DND-41 (cell line): ENCODE measurements at regions not wholly inside any gene's neighbourhood (a gene's known extent, or its start where the extent isn't known, plus 50 kb on each side); places are given as distances from the start of the nearest gene placed in this dataset.

ENCODE experiments used
- ATAC-seq: fragments of 200-7000 bp; cut with Tn5 transposase; 3 replicates; pipeline ENCODE4 v1.9.1; 2021; ENCODE audit warnings: low read depth; ENCODE audit not compliant: insufficient read depth
- DNase-seq: peaks from one replicate; pipeline ENCODE4 v3.0.0-alpha.2; 2020
- H2AFZ ChIP-seq: 2 replicates; pipeline ENCODE4 v1.6.0; 2012; ENCODE audit warnings: low read depth, low read length
- H3K27ac ChIP-seq: 2 replicates; pipeline ENCODE4 v1.5.1; 2012; ENCODE audit warnings: low read length, inconsistent platforms
- H3K27me3 ChIP-seq: fragments of 200-600 bp; sonication (generic); 2 replicates; pipeline ENCODE4 v1.6.0; 2012; ENCODE audit warnings: low read length, mild to moderate bottlenecking, inconsistent platforms; ENCODE audit not compliant: insufficient read depth, poor library complexity
- H3K36me3 ChIP-seq: 2 replicates; pipeline ENCODE4 v1.5.1; 2012; ENCODE audit warnings: low read length, inconsistent platforms; ENCODE audit not compliant: insufficient read depth
- H3K4me1 ChIP-seq: 2 replicates; pipeline ENCODE4 v1.5.1; 2012; ENCODE audit warnings: mild to moderate bottlenecking, low read length; ENCODE audit not compliant: insufficient read depth
- H3K4me2 ChIP-seq: 2 replicates; pipeline ENCODE4 v1.6.0; 2012; ENCODE audit warnings: mild to moderate bottlenecking, moderate library complexity, low read length, inconsistent platforms; ENCODE audit not compliant: insufficient read depth
- H3K4me3 ChIP-seq, 2 experiments: fragments of 200-600 bp in 1 of 2; shearing (Covaris generic) in 1 of 2; 2 replicates each; pipeline ENCODE4 v1.5.1; 2012 to 2016; ENCODE audit warnings: inconsistent platforms in 2 of 2, low read length in 2 of 2, mild to moderate bottlenecking in 2 of 2, low read depth in 1 of 2, moderate library complexity in 1 of 2
- H3K79me2 ChIP-seq: 2 replicates; pipeline ENCODE4 v1.6.0; 2012; ENCODE audit warnings: low read length, inconsistent platforms; ENCODE audit not compliant: insufficient read depth
- H3K9ac ChIP-seq: 2 replicates; pipeline ENCODE4 v1.6.0; 2012; ENCODE audit warnings: low read depth, mild to moderate bottlenecking, inconsistent platforms, low read length, moderate library complexity
- H3K9me3 ChIP-seq: 2 replicates; pipeline ENCODE4 v1.5.1; 2012; ENCODE audit warnings: low read length, moderate library complexity, mild to moderate bottlenecking, inconsistent platforms; ENCODE audit not compliant: insufficient read depth, severe bottlenecking
- H4K20me1 ChIP-seq: 2 replicates; pipeline ENCODE4 v1.6.0; 2012; ENCODE audit warnings: low read length; ENCODE audit not compliant: insufficient read depth
- EZH2 ChIP-seq: IDR thresholded peaks from 3 replicates; pipeline ENCODE4 v1.6.1; 2012; ENCODE audit warnings: borderline replicate concordance, low read depth, mild to moderate bottlenecking, moderate library complexity, low read length, inconsistent platforms; ENCODE audit not compliant: severe bottlenecking
- TF ChIP-seq, protein P1 (sequence below): IDR thresholded peaks from 2 replicates; pipeline ENCODE4 v1.5.1; 2012; ENCODE audit warnings: borderline replicate concordance, low read length, moderate library complexity, mild to moderate bottlenecking; ENCODE audit not compliant: poor library complexity, severe bottlenecking; ENCODE audit errors: extremely low read depth

DNA sequence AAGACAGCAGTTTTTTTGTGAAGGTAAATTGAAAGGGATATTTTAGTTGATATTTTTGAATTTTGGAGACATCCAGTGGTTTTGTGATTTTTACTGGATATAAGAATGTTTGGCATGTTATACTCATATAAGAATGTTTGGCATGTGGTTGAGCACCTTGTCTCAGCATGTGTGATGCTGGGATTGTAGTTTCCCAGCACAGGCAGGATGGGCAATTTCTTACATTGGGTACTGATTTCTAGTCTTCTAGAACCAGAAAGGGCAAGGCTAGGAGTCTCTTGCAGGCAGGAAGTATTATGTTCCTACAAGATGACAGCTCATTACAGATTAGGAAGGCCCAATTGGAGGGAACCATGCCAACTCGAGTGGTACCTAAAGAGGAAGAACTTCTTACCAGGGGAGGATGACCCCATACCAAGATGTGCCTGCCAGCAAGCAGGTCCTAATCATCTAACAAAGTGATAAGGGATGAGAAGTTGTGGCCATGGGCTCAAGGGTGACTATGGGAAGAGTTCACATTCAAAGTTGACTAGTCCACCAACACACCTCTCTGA, 377.8 kb downstream of the UTRN start:
- Histone ChIP-seq H3K9ac (no peak overlapping the region), H3K4me3 (no peak overlapping the region), H3K4me2 (no peak overlapping the region), H3K4me1 (peaks cover 38% of the 10 kb centered on the region), H3K27ac (no peak overlapping the region), H3K9me3 (no peaks in the 10 kb centered on the region), H4K20me1 (peaks cover 8% of the 10 kb centered on the region; the same call in 1 of the 2 replicates), H3K36me3 (peaks cover 16% of the 10 kb centered on the region; the same call in 1 of the 2 replicates), H2AFZ (no peak overlapping the region), H3K27me3 (no peaks in the 10 kb centered on the region), H3K79me2 (peaks cover 85% of the 10 kb centered on the region)
- no peak for DNase-seq
- TF ChIP-seq, protein P1, sequence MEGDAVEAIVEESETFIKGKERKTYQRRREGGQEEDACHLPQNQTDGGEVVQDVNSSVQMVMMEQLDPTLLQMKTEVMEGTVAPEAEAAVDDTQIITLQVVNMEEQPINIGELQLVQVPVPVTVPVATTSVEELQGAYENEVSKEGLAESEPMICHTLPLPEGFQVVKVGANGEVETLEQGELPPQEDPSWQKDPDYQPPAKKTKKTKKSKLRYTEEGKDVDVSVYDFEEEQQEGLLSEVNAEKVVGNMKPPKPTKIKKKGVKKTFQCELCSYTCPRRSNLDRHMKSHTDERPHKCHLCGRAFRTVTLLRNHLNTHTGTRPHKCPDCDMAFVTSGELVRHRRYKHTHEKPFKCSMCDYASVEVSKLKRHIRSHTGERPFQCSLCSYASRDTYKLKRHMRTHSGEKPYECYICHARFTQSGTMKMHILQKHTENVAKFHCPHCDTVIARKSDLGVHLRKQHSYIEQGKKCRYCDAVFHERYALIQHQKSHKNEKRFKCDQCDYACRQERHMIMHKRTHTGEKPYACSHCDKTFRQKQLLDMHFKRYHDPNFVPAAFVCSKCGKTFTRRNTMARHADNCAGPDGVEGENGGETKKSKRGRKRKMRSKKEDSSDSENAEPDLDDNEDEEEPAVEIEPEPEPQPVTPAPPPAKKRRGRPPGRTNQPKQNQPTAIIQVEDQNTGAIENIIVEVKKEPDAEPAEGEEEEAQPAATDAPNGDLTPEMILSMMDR = no peak
- no peak for TF ChIP-seq EZH2
- no peak for ATAC-seq

DNA sequence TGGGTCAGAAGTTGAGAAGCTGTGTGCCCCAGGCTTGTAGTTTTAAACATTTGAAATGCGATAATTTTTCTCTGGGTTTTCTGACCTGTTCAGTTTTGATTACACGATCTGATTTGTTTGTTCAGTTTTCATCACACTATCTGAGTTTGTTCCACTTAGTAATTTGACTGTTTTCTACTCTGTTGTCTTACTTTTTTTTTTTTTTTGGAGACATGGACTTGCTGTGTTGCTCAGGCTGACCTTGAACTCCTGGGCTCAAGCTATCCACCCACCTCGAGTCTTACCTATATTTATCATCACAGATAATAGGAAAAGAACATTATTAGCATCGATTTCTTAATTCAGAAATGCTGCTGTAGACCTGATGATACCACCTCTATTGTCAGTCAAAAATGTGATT, 379.1 kb downstream of the UTRN start:
- no peak overlapping the region for H3K9ac ChIP-seq
- H3K9me3 ChIP-seq = no peaks in the 10 kb centered on the region
- H2AFZ ChIP-seq = no peak overlapping the region
- no peak for DNase-seq
- no peak overlapping the region for H3K4me2 ChIP-seq
- ATAC-seq = no peak
- no peaks in the 10 kb centered on the region for H3K27me3 ChIP-seq
- peaks cover 16% of the 10 kb centered on the region; the same call in 1 of the 2 replicates for H3K36me3 ChIP-seq
- no peak for TF ChIP-seq EZH2
- TF ChIP-seq, protein P1 = no peak
- H3K27ac ChIP-seq = no peak overlapping the region
- peaks cover 88% of the 10 kb centered on the region for H3K79me2 ChIP-seq
- no peak overlapping the region for H3K4me3 ChIP-seq
- H4K20me1 ChIP-seq = peaks cover 8% of the 10 kb centered on the region; the same call in 1 of the 2 replicates
- peaks cover 24% of the 10 kb centered on the region for H3K4me1 ChIP-seq

DNA sequence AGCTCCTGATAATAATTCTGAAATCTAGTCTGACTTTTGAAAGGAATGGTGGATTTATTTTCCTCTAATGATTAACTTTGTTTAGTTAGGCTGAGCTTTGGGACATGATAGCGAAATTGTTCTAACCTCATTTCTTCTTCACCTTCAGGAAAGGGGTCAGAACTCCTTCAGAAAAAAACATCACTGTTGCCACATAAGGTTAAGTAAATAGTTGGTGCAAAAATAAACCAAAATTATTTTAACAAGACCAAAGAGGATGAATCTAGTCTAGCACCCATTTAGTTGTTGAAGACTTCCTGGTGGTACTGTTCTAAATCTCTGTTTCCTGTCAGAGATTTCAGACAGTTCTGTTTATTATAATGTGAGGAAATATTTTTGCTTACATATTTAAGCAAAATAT, 379.8 kb downstream of the UTRN start:
- no peak for DNase-seq
- ATAC-seq = no peak
- Histone ChIP-seq H3K4me1 (peaks cover 17% of the 10 kb centered on the region), H3K4me3 (no peak overlapping the region), H3K79me2 (peaks cover 88% of the 10 kb centered on the region), H3K4me2 (no peak overlapping the region), H4K20me1 (peaks cover 8% of the 10 kb centered on the region; the same call in 1 of the 2 replicates), H3K36me3 (peaks cover 14% of the 10 kb centered on the region; the same call in 1 of the 2 replicates), H3K27me3 (no peaks in the 10 kb centered on the region), H3K27ac (no peak overlapping the region), H3K9ac (no peak overlapping the region), H2AFZ (no peak overlapping the region), H3K9me3 (peaks cover 3% of the 10 kb centered on the region)
- TF ChIP-seq, protein P1 = no peak
- TF ChIP-seq EZH2 = no peak
